Upper lobe of left lung (tissue), 4 donors: ENCODE measurements at regions not wholly inside any gene's neighbourhood (a gene's known extent, or its start where the extent isn't known, plus 50 kb on each side); places are given as distances from the start of the nearest gene placed in this dataset.

Experiments used
- CTCF ChIP-seq, 6 experiments: fragments of 450-650 bp in 4 of 6; fragments of 200-600 bp in 2 of 6; sonication (generic) in 2 of 6; IDR thresholded peaks; one replicate each; pipeline ENCODE4 v1.5.1; 2016 to 2019; ENCODE audit warnings: antibody characterized with exemption in 6 of 6
- EP300 ChIP-seq, 4 donors: sonication (generic); formaldehyde crosslinking; IDR thresholded peaks; one replicate each; pipeline ENCODE4 v1.5.1; 2017; ENCODE audit warnings: antibody characterized with exemption in 4 of 4, control low read depth in 2 of 4
- POLR2A ChIP-seq, 4 donors: fragments of 450-650 bp; IDR thresholded peaks; one replicate each; pipeline ENCODE4 v1.5.1; 2016 to 2017; ENCODE audit warnings: antibody characterized with exemption in 4 of 4, mild to moderate bottlenecking in 2 of 4

DNA sequence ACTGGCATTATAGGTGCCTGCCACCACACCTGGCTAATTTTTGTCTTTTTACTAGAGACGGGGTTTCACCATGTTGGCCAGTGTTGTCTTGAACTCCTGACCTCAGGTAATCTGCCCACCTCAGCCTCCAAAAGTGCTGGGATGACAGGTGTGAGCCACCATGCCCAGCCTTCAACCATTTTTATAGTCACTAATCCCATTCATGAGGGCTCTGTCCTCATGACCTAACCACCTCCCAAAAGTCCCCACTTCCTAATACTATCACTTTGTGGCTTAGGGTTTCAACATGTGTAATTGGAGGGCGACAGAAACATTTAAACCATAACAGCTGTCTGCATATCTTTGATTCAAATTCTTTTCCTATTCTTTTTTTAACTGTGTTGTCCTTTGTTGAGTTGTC lies 229.6 kb upstream of the AGA start:
- TF ChIP-seq POLR2A (IDR thresholded peaks at IDR 0.05) (no peak), CTCF (IDR thresholded peaks at IDR 0.05) (no peak), EP300 (IDR thresholded peaks at IDR 0.05) (no peak)
